ENCODE measurements at regions not wholly inside any gene's neighbourhood (a gene's known extent, or its start where the extent isn't known, plus 50 kb on each side); places are given as distances from the start of the nearest gene placed in this dataset.

DNA sequence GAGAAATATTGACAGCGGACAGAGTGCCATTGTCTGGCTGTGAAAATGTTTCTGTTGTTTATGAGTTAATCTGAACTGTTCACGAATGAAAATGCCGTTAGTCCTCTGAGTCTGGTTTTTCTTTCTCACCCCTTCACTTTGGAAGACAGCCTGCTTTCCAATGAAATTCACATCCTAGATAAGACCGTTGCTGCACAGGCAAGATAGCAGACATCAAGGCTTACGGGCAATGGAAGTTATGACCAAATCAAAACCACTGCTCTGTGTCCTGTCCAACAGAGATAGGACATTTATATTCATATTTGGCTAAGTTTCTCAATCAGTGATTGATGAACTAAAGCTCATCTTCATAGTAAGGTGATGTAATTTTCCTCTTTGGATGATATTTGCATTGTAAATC is 180.0 kb upstream of the DMAC1 start:
- Histone ChIP-seq H3K9ac (ENCODE audit: extremely low read depth, insufficient read length, low read length) (no peak overlapping the region), H3K4ac (ENCODE audit: low read depth, low read length) (no peak overlapping the region), H2BK5ac (ENCODE audit: insufficient read length, low read length) (no peak overlapping the region), H2BK120ac (ENCODE audit: low read depth, low read length, poor library complexity, severe bottlenecking) (no peak overlapping the region), H3K9me3 (ENCODE audit: control insufficient read depth, low read depth, low read length) (no peaks in the 10 kb centered on the region), H3K27me3 (ENCODE audit: insufficient read depth, low read length) (no peaks in the 10 kb centered on the region), H4K8ac (replicated peaks; ENCODE audit: insufficient read length, low read depth, low read length) (no peak overlapping the region), H3K27ac (ENCODE audit: insufficient read length, low read depth, low read length) (no peak overlapping the region), H3K23ac (ENCODE audit: insufficient read length, low read depth, low read length) (no peak overlapping the region), H4K91ac (ENCODE audit: insufficient read length, low read depth, low read length) (no peak overlapping the region), H2AK5ac (ENCODE audit: insufficient read length, low read length) (no peak overlapping the region), H2BK15ac (ENCODE audit: low read depth, low read length) (no peak overlapping the region), H3T11ph (ENCODE audit: low read length) (no peak overlapping the region), H3K56ac (ENCODE audit: insufficient read length, low read depth, low read length) (no peak overlapping the region), H2BK20ac (ENCODE audit: low read depth, low read length, poor library complexity, severe bottlenecking) (no peak overlapping the region), H3K23me2 (ENCODE audit: insufficient read length, low read depth, low read length, poor library complexity, severe bottlenecking) (no peaks in the 10 kb centered on the region), H3K79me2 (ENCODE audit: insufficient read depth, low read length) (no peaks in the 10 kb centered on the region), H3K4me1 (ENCODE audit: insufficient read depth, low read length) (no peaks in the 10 kb centered on the region; the same call in 1 of the 2 replicates), H3K79me1 (ENCODE audit: insufficient read depth, low read depth, low read length, poor library complexity, severe bottlenecking) (no peaks in the 10 kb centered on the region), H3K14ac (ENCODE audit: insufficient read depth, low read length) (no peak overlapping the region), H2AFZ (ENCODE audit: low read length) (no peak overlapping the region), H3K4me2 (ENCODE audit: insufficient read depth, insufficient read length, low read length) (no peak overlapping the region), H2BK12ac (ENCODE audit: insufficient read length, low read depth, low read length) (no peak overlapping the region), H3K18ac (ENCODE audit: insufficient read length, low read depth, low read length) (no peak overlapping the region), H4K5ac (ENCODE audit: insufficient read length, low read depth, low read length) (no peak overlapping the region), H4K20me1 (ENCODE audit: control insufficient read depth, insufficient read depth, insufficient read length) (no peaks in the 10 kb centered on the region)
- H3K27ac Mint-ChIP-seq, result no peak overlapping the region
- no CpG with 5 or more reads among the region's 5 CpGs for WGBS (ENCODE audit: extremely low coverage, insufficient read length, low lambda C conversion rate)
- peaks cover 30 to 37% of the 10 kb centered on the region in 2 experiments for H3K4me1 Mint-ChIP-seq
- no peak for DNase-seq
- no peak overlapping the region for H3K4me3 Mint-ChIP-seq
- H3K9me3 Mint-ChIP-seq, result no peaks in the 10 kb centered on the region; a peak in 1 of 5 replicates
- no peaks in the 10 kb centered on the region for H3K27me3 Mint-ChIP-seq (ENCODE audit: low read depth)
- no peaks in the 10 kb centered on the region for H3K36me3 Mint-ChIP-seq (ENCODE audit: insufficient read depth in 1 of 3, low read depth in 3 of 3)
- TF ChIP-seq, protein P1, sequence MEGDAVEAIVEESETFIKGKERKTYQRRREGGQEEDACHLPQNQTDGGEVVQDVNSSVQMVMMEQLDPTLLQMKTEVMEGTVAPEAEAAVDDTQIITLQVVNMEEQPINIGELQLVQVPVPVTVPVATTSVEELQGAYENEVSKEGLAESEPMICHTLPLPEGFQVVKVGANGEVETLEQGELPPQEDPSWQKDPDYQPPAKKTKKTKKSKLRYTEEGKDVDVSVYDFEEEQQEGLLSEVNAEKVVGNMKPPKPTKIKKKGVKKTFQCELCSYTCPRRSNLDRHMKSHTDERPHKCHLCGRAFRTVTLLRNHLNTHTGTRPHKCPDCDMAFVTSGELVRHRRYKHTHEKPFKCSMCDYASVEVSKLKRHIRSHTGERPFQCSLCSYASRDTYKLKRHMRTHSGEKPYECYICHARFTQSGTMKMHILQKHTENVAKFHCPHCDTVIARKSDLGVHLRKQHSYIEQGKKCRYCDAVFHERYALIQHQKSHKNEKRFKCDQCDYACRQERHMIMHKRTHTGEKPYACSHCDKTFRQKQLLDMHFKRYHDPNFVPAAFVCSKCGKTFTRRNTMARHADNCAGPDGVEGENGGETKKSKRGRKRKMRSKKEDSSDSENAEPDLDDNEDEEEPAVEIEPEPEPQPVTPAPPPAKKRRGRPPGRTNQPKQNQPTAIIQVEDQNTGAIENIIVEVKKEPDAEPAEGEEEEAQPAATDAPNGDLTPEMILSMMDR (conservative IDR thresholded peaks at IDR 0.05), result no peak

Measured in H9 (cell line).